ENCODE measurements at regions not wholly inside any gene's neighbourhood (a gene's known extent, or its start where the extent isn't known, plus 50 kb on each side); places are given as distances from the start of the nearest gene placed in this dataset.
"Not testable (repeated sequence)": the region's sequence is repeated elsewhere in the genome, so short reads cannot be mapped to it uniquely, and the experiment has no call there.

DNA sequence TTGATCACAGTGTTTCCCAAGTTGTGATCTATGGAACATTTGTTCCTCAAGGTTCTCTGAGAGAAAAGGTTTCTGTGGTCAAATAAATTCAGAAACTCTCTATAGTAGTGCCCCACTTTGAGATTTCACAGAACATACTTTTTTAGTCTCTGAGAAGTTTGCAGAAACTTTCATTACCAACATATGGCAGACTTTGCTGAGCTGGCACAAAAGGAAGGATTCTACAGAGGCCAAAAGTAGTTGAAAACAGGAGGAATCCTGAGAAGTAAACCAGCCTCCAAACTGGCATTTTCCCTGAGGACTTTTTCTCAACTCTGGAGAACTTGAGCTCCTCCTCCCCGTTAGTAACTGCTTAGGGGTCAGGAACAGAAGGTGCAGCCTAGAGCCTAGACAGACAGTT is 117.8 kb upstream of the ESX1 start:
- no peak for DNase-seq

DNA sequence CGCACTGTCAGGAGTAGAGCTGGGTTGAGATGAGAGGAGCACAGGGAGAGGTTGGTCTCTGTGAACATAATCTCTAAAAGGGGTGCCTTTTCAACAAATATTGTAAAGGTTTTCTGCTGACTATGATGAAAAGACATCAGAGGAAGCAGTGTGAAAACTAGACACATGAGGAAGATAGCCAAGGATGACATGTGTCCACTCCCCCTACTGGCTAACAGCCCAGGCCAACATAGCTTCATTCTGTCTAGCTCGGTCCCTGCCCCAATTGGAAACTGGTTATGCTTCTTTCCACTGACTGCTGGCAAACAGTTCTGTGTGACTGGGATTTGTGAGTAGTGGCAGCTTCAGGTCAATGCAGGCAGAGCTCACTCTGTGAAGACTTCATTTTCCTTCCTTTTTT is 115.4 kb upstream of the ESX1 start:
- DNase-seq = no peak

DNA sequence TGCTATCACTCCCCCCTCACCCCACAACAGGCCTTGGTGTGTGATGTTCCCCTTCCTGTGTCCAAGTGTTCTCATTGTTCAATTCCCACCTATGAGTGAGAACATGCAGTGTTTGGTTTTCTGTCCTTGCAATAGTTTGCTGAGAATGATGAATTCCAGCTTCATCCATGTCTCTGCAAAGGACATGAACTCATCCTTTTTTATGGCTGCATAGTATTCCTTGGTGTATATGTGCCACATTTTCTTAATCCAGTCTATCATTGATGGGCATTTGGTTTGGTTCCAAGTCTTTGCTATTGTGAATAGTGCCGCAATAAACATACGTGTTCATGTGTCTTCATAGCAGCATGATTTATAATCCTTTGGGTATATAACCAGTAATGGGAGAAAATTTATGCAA is 106.0 kb upstream of the ESX1 start:
- DNase-seq = not testable (repeated sequence)

DNA sequence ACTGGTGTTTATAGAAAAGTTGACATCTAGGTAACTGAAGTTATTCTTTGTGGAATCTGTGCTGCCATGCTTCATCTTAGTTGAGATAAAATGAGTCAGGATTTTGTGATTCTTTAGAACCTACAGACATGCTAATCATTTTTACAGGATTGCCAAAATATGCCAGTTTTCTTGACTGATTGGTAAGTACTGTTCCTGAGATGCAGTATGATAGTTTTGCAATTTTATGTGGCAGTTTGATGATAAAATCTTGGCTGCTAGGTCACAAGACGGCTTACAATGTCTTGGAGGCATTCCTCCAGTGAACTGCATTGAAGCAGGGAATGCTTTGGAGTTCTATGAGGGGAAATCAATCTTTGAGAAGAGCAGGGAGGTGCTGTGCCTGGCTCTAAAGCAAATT is 104.4 kb upstream of the ESX1 start:
- DNase-seq = no peak

DNA sequence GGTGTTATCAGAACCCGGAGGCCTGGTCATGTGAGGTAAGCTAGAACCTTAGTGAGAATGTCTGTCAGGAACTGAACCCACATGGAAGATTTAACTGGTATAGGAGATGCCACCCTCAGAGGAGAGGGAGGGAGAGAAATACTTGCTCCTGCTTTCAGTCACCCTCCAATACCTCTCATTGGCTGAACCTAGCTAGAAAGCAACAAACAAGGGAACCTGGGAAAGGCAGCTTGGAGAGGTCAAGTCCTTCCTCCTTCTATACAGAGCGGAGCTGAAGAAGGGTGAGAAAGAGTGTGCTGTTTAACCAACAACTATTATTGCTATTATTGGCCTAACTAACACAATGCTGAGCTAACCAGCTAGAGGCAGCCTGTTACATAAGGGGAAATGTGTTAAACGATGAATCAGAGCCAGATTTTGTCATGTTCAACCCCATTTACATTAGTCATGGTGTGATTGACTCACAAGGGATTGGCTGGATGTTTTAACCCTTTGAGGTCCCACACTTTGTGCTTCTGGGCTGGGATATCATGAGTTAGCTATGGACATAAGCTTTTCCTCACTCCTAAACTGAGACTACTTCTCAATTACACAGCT is 96.5 kb upstream of the ESX1 start:
- DNase-seq = no peak

DNA sequence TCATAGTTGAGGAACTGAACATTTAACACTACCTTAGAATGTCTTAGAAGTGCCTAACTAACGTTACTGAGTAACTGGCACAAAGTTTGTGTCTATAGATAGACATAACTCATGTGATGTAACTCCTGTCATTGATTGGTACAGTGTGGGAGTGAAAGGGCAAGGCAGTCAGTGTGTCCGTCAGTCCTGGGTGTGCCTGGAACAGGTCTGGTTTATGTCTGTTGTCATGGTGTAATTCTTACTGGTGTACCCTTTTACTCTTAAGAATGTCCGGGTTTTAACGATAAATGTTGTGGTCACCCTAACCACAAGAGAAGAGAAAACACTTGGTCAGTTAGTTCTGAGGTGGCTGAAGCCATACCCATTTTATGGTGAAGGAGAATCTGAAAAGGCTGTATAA is 93.1 kb upstream of the ESX1 start:
- no peak for DNase-seq

DNA sequence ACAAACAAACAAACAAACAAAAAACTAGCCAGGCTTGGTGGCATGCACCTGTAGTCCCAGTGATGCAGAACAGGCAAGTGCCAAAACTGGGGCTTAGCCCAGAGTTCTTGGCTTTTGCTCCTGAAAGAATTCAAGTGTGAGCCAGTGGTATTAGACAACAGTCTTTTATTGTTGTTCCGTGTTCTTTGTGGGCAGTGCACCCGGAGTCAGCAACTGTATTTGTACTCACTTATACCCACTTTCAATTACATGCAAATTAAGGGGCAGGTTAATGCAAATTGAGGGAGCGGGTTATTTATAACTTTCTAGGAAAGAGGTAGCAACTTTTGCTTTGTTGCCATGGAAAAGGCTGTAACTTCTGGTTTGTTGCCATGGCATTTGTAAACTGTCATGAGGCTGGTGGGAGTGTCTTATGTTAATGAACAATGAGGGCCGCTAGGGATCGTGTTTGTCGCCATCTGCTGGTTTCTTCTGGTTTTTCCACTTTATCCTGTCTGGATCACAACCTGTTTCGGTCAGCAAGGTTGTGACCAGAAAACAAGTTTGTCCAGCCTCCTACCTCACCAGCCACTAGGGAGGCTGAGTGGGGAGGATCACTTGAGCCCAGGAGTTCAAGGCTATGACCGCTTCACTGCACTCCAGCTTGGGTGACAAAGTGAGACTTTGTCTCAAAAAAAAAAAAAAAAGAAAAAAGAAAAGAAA is 88.8 kb upstream of the ESX1 start:
- DNase-seq = peak; percentile 21

DNA sequence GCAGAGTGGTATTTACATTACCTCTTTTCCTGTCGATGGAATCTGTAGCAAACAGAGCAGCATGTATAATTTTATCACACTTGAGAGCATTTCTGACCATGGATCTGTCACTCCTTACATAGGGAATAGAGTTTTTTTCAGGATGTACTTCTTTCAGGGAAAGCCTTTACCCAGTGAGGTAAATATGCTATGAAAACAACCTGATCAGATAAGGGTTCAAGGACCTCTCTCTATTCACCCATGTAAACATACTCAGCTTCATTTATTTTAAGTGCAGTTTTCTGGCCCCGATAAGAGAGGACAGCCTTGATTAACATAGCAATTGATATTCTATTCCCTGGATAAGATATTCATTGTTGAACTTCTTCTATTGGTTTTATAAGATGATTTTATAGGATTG is 87.3 kb upstream of the ESX1 start:
- DNase-seq = no peak

DNA sequence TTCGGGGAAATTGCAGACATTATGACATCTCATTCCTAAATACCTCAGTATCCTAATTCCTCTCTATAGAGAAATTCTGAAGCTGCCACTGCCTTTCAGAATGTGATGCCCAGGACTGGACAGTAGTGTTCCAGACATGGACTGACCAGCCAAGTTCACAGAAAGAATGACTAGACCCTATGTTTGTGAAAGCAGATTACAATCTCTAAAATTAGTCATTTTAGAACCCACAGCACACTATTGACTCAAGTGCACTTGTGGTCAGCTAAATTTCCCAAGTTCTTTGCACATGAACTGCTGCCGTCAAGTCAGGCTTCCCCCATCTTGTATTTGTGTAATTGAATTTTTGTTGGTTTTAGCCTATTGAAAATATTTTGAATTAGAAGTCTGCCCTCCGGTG is 81.0 kb upstream of the ESX1 start:
- no peak for DNase-seq

DNA sequence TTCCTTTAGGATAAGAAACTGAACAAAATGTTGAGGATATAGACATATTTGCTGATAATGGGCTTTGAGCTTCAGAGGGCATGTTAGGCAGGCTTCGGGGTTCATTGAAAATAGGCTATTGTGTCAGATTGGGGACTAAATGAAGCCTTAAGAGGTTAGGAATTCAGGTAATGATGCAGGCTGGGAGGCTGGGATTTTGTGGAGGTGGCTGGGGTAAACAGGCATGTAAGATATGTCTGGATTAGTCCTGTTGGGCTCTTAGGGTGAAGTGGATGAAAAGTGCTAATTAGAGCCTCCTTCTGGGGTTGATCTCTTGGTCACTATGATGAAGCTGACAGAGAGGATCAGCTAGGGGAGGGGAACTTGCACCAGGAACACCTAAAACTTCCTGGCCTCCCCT is 80.2 kb upstream of the ESX1 start:
- DNase-seq = no peak

DNA sequence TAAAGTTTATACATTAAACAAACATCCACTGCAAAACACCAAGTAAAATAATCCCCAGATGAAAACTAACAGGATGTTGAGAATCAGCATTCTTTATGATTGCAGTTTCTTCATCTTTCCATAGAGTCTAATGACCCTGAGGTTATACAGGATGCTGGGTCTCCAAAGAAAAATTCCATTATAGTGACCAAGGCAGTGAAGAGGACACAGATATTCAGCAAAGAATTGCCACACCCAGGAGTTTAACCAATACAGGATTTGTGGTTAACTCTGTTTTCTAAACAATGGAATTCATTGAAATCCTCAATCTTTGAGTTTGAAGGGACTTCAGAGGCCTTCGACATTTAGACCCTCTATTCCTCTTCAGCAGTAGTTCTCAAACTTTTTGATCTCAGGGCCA is 76.2 kb upstream of the ESX1 start:
- no peak for DNase-seq

DNA sequence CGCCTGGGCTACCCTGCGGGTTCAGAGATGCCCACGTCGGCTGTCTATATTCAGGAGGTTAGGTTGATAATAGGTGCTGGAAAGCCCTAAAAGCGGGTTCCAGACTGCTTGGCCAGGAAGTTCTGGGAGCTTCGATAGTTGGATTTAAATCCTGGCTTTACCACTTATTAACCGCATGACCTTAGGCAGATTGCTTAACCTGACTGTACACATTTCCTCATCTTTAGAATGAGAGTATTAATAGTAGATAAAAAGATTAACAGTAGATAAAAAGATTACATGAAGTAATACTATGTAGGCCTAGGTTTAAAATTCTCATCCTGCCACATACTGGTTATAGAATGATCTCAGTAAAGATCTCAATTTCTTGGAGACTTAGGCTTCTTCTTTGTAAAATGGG is 75.0 kb upstream of the ESX1 start:
- DNase-seq = no peak

DNA sequence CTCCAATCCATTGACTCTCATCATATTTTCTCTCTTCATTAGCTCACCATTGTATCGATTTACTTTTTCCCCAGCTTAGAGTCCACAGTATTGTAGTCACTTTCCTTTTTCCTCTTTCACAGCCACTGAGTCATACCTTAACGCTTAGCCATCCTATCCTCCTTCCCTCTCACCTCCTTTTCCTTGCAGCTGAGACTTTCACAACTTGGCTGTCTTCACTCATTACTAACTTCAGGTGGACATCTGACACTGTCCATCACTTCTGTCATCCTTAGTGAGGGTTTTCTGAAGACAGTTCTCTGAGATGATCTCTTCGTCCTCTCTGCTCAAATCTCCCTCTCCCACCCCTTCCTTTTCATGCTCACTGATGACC is 70.5 kb upstream of the ESX1 start:
- DNase-seq = no peak

DNA sequence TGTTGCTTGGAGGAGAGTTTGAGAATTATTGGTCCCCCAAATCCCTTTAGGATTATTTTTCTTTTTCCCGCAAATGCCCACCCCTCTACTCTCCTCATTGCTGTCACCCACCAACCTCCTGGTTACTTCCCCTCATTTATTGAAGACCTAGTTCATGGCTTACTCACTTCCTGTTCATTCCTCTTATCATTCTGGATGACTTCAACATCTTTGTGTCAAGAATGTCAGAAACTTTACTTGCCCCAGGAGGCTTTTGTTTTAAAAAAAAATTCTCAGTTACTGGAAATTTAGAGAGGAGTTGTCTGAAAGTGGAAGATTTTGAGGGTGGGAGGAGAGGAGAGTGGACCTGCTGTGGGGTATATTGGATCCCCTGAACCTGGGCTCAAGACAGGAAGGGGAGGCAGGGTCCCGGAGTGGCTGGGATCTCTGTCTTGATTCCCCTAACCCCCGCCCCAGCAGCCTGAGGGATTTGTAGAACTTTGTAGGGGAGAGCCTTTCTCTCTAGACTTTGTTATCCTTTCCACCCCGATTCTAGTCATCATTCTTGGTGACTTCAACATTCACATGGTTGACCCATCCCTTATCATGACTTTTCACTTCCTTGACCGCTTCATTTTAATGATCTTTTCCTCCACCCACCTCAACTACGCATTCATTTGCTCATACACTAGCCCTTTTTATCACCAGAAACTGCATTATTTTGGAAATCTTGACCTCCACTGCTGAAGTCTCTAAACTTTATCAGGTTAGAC is 69.9 kb upstream of the ESX1 start:
- no peak for DNase-seq

DNA sequence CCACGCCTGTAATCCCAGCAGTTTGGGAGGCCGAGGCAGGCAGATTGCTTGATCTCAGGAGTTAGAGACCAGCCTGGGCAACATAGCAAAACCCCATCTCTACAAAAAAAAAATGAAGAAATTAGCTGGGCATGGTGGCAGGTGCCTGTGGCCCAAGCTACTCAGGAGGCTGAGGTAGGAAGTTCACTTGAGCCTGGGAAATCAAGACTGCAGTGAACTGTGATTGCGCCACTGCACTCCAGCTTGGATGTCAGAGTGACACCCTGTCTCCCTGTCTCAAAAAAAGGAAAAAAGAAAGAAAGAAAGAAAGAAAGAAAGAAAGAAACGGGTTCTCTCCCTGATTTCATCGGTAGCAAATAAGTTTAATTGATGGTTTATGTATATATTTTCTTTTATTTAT is 64.6 kb upstream of the ESX1 start:
- no peak for DNase-seq

DNA sequence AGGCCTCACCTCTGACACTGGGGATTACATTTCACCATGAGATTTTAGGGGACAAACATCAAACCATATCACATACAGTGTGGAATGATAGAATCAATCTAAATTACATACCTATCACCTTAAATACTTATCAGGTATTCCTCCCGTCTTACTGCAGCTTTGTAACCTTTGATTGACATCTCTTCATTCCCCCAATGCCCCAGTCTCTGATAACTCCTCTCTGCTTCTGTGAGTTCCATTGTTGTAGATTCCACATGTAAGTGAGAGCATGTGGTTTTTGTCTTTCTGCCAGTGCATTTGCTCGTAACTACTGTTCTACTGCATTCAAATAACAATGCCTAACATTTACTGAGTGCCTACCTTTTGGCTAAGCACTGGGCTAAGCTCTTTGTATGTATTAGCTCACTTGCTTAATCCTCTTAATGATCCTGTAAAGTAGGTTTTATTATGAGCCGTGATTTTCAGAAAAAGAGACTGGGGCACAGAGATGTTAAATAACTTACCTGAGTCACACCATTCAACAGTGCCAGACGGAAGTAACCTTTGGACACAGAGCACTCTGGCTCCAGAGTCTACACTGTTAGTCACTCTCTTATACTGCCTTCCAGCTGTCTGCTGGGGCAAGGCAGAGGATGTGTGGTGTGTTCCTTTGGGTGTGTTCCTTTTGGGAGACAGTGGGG is 63.7 kb upstream of the ESX1 start:
- DNase-seq = no peak

DNA sequence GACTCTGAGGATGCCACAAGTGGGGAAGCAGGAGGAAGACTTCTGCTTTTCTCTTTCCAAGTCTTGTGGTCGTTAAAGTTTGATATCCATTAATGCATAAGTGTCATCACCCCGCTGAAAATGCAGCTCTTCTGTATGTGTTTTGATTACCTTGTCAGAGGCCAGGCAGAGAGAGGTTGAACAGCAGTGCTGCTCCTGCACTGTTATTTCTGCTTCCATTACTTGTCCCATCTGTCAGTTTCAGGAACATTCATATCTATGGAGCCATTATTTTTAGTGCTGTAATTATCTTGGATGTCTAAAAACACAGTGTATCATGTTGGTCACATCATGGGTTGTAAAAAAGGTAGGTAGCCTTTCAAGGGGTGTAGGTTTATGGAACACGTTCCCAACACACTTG is 62.0 kb upstream of the ESX1 start:
- no peak for DNase-seq

DNA sequence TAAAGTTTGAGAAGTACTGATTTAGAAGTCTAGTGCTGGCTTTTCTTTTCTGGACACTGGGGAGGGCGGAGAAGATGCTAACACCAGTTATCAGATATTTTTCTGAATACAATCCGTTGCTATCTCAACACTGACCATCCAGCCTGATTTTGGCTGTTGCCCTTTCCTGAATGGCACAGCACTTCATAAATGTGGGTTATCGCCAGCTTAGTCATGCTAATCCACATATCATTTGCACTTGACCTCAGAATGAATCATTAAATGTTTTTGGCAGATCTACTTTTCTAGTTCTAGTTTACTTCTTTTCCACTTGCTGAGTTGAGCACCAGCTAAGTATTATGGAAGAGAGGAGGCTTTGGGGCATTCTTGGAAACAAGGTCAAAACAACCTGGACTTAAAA is 60.8 kb upstream of the ESX1 start:
- DNase-seq = no peak

DNA sequence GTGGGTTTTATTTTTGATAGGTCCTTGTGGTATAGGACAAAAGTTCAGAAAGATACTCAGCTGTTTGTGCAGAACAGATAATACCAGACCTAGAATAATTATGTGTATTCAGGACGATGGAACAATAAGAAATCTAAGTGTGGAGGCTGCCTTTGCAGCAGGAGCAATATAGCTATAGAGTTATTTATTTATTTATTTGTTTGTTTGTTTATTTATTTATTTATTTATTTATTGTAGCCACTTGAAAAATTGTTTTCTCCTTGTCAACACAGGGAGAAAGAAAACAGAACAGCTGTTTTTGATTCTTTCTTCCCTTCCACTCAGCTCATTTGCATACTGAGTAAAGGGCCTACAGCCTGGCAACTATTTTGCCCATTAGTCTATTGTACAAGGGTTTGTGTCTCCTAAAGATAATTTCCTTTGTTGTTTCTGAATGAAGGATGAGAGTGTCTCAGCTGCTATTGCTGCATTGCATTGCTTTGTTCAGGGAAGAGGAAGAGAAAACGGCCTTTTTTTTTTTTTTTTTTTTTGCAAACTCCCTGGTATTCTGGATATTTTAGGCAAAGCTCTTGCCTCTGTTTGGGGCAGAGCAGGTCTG is 56.0 kb upstream of the ESX1 start:
- no peak for DNase-seq

DNA sequence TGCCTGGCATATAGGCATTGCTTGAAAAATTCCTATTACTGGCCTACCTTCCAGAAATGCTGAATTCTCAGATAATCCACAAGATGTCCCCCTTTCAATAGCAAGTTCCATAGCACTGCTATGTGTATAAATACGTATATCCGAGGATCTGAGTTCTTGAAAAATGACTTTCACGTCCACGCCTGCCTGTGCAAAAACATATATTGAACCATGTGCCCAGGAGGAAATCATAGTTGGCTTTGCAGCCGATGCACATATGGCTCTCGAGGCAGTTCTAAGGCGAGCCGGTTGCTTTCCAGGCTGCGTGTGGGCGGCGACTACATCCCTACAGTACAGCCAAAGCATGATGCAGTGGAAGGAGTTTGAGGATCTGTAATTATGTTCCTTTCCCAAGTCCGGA is 55.4 kb upstream of the ESX1 start:
- peak; percentile 13 for DNase-seq

DNA sequence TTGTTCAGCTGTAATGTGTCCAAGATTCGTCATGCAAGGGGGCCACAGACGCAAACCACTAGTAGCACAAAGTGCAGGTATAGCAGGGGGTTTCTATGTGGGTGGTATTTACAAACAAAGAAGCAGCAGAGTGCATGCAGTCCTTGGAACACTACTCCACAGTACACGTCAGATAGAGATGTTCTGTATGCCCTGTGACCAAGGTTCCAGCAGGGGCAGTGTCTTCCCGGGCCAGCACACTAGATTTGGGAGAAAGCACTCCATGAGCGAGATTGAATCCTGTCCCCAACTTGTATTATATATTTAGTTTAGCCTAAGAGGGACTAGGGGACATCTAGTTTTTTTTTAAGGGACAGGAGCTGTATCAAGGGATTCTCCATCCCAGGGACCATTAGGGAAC is 54.4 kb upstream of the ESX1 start:
- DNase-seq = no peak

DNA sequence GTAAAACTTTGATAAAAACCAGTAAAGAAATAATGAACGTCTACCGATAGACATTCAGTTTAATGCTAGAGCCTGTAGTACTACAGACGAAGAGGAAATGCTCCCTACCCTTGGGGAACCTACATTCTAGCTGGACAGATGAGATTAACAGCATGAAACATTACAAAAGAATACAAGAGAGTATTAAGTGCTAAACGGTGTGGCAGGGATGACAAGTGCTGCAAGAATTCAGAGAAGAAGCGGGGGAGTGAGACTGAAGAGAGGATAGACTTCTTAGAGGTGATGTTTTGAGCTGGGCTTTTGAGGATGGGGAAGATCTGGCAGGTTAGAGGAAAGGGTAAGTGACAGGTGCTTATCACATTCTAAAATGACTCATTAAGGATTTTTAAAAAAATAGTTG is 52.6 kb upstream of the ESX1 start:
- no peak for DNase-seq

DNA sequence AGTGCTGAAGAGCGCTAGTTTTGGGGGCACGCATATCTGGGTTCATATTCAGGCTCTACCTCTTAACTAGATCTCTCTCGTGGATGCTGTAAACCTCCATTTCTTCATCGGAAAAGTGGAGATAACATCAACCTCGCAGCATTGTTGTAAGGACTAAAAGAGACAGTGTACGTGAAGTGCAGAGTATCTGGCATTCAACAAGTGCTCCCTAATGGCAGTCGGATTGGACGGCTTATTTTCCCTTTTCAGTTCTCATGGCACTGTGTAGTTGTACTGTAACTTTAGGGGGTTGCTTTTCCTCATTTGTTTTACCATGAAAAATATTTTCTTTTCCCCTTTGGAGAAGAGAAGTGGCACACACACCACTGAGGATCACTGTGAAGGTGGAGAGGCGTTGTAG is 51.4 kb upstream of the ESX1 start:
- no peak for DNase-seq
